ENCODE measurements at regions not wholly inside any gene's neighbourhood (a gene's known extent, or its start where the extent isn't known, plus 50 kb on each side); places are given as distances from the start of the nearest gene placed in this dataset.

GRCh38 chr19:56964410-56964920 lies 123.9 kb upstream of the PEG3 start:
- no peak for FAIRE-seq
- ChIA-PET CTCF (no interaction called here), POLR2A (no interaction called here)
- no peak for ATAC-seq
- no peak for DNase-seq (ENCODE audit: low read depth in 1 of 2, low spot score in 1 of 2)
- no peak overlapping the region for H3K27ac ChIP-seq
- H3K4me1 ChIP-seq: no peaks in the 10 kb centered on the region
- no peak overlapping the region for H3K4me3 ChIP-seq
- TF ChIP-seq MAX (IDR thresholded peaks at IDR 0.05) (no peak), CHD2 (IDR thresholded peaks at IDR 0.05; ENCODE audit: low read length, partially characterized antibody) (no peak), HOXB13 (CRISPR knock-in tag; IDR thresholded peaks at IDR 0.05; ENCODE audit: low read depth) (no peak), GATA3 (IDR thresholded peaks at IDR 0.05; ENCODE audit: borderline replicate concordance) (no peak), RFX5 (IDR thresholded peaks at IDR 0.05) (no peak), CEBPB (IDR thresholded peaks at IDR 0.05) (no peak), CBX2 (IDR thresholded peaks at IDR 0.05; ENCODE audit: borderline replicate concordance, low read depth) (no peak), CHD4 (IDR thresholded peaks at IDR 0.05; ENCODE audit: borderline replicate concordance) (no peak), JUN (IDR thresholded peaks at IDR 0.05) (no peak), FOSL2 (IDR thresholded peaks at IDR 0.05) (no peak), FOSL2 (CRISPR knock-in tag; IDR thresholded peaks at IDR 0.05) (no peak), HES2 (IDR thresholded peaks at IDR 0.05) (no peak), NR3C1 (IDR thresholded peaks at IDR 0.05) (no peak), HMGXB4 (CRISPR knock-in tag; IDR thresholded peaks at IDR 0.05; ENCODE audit: borderline replicate concordance) (no peak), MAZ (IDR thresholded peaks at IDR 0.05; ENCODE audit: borderline replicate concordance, low read depth, low read length) (no peak), SMC3 (IDR thresholded peaks at IDR 0.05) (no peak), RNF2 (IDR thresholded peaks at IDR 0.05; ENCODE audit: borderline replicate concordance, low read depth) (no peak), HEYL (CRISPR knock-in tag; IDR thresholded peaks at IDR 0.05) (no peak)
- H3K9me3 ChIP-seq: peaks cover 41% of the 10 kb centered on the region
- 16% methylated on average over 8 of the region's 8 CpGs for WGBS (ENCODE audit: missing lambda C conversion rate)
- H3K4me2 ChIP-seq: no peak overlapping the region

- DNase-seq (ENCODE audit: low read depth in 1 of 2, low spot score in 1 of 2) (no peak), ATAC-seq (no peak), FAIRE-seq (no peak)
- no peak overlapping the region for H3K4me2 ChIP-seq
- no peak overlapping the region for H3K4me3 ChIP-seq
- no peak overlapping the region for H3K27ac ChIP-seq
- WGBS (ENCODE audit: missing lambda C conversion rate): 24% methylated on average over 17 of the region's 17 CpGs
- H3K9me3 ChIP-seq: peaks cover 45% of the 10 kb centered on the region
- ChIA-PET CTCF (no interaction called here), POLR2A (no interaction called here)
- TF ChIP-seq ZSCAN20 (CRISPR knock-in tag; IDR thresholded peaks at IDR 0.05): no peak
- TF ChIP-seq USF2 (IDR thresholded peaks at IDR 0.05): no peak
- TF ChIP-seq HDAC2 (IDR thresholded peaks at IDR 0.05): no peak
- TF ChIP-seq HOXB13 (CRISPR knock-in tag; IDR thresholded peaks at IDR 0.05; ENCODE audit: low read depth): no peak
- TF ChIP-seq EHMT2 (IDR thresholded peaks at IDR 0.05; ENCODE audit: low read depth): no peak
- no peak for TF ChIP-seq CBX8 (IDR thresholded peaks at IDR 0.05)
- no peak for TF ChIP-seq CBX2 (IDR thresholded peaks at IDR 0.05; ENCODE audit: borderline replicate concordance, low read depth)
- TF ChIP-seq HEYL (CRISPR knock-in tag; IDR thresholded peaks at IDR 0.05): no peak
- TF ChIP-seq ELK1 (IDR thresholded peaks at IDR 0.05; ENCODE audit: low read depth, low read length): no peak
- TF ChIP-seq MYC (IDR thresholded peaks at IDR 0.05; ENCODE audit: borderline replicate concordance, low read length): no peak
- TF ChIP-seq POLR2AphosphoS2 (conservative IDR thresholded peaks at IDR 0.05; ENCODE audit: low read length): no peak
- TF ChIP-seq TP53 (CRISPR knock-in tag; IDR thresholded peaks at IDR 0.05): no peak
- no peak for TF ChIP-seq RNF2 (IDR thresholded peaks at IDR 0.05; ENCODE audit: borderline replicate concordance, low read depth)
- TF ChIP-seq CTCF (IDR thresholded peaks at IDR 0.05): no peak
- TF ChIP-seq NR3C1 (IDR thresholded peaks at IDR 0.05): no peak
- TF ChIP-seq MAX (IDR thresholded peaks at IDR 0.05): no peak
- H3K4me1 ChIP-seq: no peaks in the 10 kb centered on the region
These were observed 125.7 kb upstream of the PEG3 start for GRCh38 chr19:56966225-56966696.

Data from A549 (cell line).